Left ventricle myocardium inferior (tissue), 1 donor: ENCODE measurements at regions not wholly inside any gene's neighbourhood (a gene's known extent, or its start where the extent isn't known, plus 50 kb on each side); places are given as distances from the start of the nearest gene placed in this dataset.

ENCODE experiments used
- DNase-seq: peaks from one replicate; pipeline ENCODE4 v3.0.0-alpha.2; 2020
- H3K27ac ChIP-seq: fragments of 200-600 bp; replicated peaks from 2 replicates; pipeline ENCODE4 v1.8.0; 2021
- H3K27me3 ChIP-seq: fragments of 200-600 bp; 2 replicates; pipeline ENCODE4 v1.8.0; 2021; ENCODE audit warnings: low read depth
- H3K36me3 ChIP-seq: fragments of 200-600 bp; 2 replicates; pipeline ENCODE4 v1.8.0; 2021
- H3K4me1 ChIP-seq: fragments of 200-600 bp; 2 replicates; pipeline ENCODE4 v1.8.0; 2021
- H3K4me3 ChIP-seq: fragments of 200-600 bp; 2 replicates; pipeline ENCODE4 v1.8.0; 2021; ENCODE audit warnings: mild to moderate bottlenecking, moderate library complexity
- H3K9me3 ChIP-seq: fragments of 200-600 bp; replicated peaks from 2 replicates; pipeline ENCODE4 v1.8.0; 2021
- CTCF ChIP-seq: fragments of 200-600 bp; IDR thresholded peaks from 2 replicates; pipeline ENCODE4 v1.8.0; 2021; ENCODE audit warnings: antibody characterized with exemption, mild to moderate bottlenecking, borderline replicate concordance
- intact Hi-C: fragments of 100-400 bp; cut with micrococcal nuclease; formaldehyde crosslinking; loops from one replicate; pipeline ENCODE4 v1.11.0; 2022
- donor health status: DM: no; HTN: yes; CAD: no; lungs with severe emphysema.

DNA sequence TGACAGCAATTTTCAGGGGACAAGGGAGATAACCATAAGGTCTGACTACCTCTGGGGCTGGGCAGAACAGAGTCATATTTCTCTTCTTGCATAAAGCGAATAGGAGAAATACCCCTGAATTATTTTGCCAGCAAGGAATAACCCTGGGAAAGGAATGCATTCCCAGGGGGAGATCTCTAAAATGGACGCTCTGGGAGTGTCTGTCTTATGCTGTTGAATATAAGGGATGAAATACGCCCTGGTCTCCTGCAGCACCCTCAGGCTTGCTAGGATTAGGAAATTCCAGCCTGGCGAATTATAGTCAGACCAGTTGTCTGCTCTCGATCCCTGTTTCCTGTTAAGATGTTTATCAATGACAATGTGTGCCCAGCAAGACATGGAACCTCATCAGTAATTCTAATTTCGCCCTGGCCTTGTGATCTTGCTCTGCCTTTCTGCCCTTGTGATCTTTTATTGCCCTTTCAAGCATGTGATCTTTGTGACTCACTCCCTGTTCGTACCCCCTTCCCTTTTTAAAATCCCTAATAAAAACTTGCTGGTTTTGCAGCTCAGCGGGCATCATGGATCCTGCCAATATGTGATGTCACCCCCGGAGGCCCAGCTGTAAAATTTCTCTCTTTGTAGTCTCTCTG, 221.6 kb upstream of the HS3ST5 start:
- no peak for TF ChIP-seq CTCF
- DNase-seq = no peak
- H3K9me3 ChIP-seq = peaks cover 18% of the 10 kb centered on the region
- H3K4me1 ChIP-seq = no peaks in the 10 kb centered on the region
- H3K36me3 ChIP-seq = no peaks in the 10 kb centered on the region
- no peak overlapping the region for H3K27ac ChIP-seq
- H3K4me3 ChIP-seq = no peak overlapping the region
- H3K27me3 ChIP-seq = no peaks in the 10 kb centered on the region
- intact Hi-C loops = no loop called here

- no peaks in the 10 kb centered on the region for H3K36me3 ChIP-seq
- peaks cover 25% of the 10 kb centered on the region for H3K9me3 ChIP-seq
- H3K27me3 ChIP-seq = no peaks in the 10 kb centered on the region
- no peak for TF ChIP-seq CTCF
- H3K4me3 ChIP-seq = no peak overlapping the region
- H3K4me1 ChIP-seq = no peaks in the 10 kb centered on the region
- H3K27ac ChIP-seq = no peak overlapping the region
- intact Hi-C loops = no loop called here
- DNase-seq = no peak
These were observed 216.6 kb upstream of the HS3ST5 start for GRCh38 chr6:114559419-114559818.

DNA sequence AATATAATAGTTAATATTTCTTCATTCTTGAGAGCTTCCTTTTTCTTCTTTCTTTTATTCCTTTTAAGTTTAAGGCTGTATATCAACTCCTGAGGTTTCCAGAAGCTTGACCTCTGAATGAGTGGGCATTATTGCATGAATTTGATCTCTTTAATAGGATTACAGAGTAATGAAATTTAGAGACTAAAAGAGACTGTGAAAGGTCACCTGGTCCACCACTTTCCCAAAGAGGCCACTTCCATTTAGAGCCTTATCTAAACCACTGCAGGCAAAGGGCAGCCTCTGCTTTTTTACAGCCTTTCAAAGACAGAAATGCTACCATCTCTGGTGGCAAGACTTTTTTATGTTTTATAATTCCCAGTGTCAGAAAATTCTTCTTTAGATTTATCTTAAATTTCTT, 215.3 kb upstream of the HS3ST5 start:
- no peak for DNase-seq
- Histone ChIP-seq H3K9me3 (peaks cover 18% of the 10 kb centered on the region), H3K27ac (no peak overlapping the region), H3K27me3 (no peaks in the 10 kb centered on the region), H3K4me3 (no peak overlapping the region), H3K36me3 (no peaks in the 10 kb centered on the region), H3K4me1 (no peaks in the 10 kb centered on the region)
- intact Hi-C loops = no loop called here
- no peak for TF ChIP-seq CTCF

DNA sequence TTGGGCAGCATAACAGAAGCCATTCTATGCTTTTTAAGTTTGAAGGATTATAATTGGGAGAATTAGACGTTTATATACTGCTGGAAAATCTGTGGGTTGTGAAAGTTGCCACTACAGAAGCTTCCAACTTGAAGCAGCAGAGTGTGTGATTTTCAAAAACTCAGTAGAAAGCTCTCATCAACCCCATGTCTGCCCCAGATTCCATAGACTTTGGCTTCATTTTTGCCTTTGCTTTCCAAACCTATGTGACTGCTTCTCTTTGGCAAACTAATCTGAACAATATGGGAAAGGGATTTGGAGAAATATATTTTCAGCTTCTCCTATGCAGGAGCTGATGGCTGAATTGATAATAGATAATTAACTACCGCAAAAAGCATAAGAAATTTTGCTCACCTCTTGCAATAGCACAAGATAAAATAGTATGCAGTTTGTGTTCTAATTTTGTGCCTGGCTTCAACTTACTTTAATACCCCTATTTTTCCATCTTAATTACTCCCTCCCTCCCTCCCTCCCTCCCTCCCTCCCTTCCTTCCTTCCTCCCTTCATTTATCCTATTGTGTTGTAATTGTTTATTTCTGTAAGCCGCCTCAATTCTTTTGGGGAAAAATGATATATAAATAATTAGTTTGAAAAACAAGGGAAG, 214.1 kb upstream of the HS3ST5 start:
- Histone ChIP-seq H3K9me3 (peaks cover 22% of the 10 kb centered on the region), H3K4me3 (no peak overlapping the region), H3K27ac (no peak overlapping the region), H3K36me3 (no peaks in the 10 kb centered on the region), H3K4me1 (no peaks in the 10 kb centered on the region), H3K27me3 (no peaks in the 10 kb centered on the region)
- TF ChIP-seq CTCF = no peak
- intact Hi-C loops = no loop called here
- no peak for DNase-seq

GRCh38 chr6:114550316-114550715, 207.5 kb upstream of the HS3ST5 start:
- no peak for TF ChIP-seq CTCF
- Histone ChIP-seq H3K4me3 (no peak overlapping the region), H3K27me3 (no peaks in the 10 kb centered on the region), H3K4me1 (no peaks in the 10 kb centered on the region), H3K9me3 (peaks cover 14% of the 10 kb centered on the region), H3K27ac (no peak overlapping the region), H3K36me3 (no peaks in the 10 kb centered on the region)
- DNase-seq = no peak
- intact Hi-C loops = no loop called here
